NCI-H128 (cell line): ENCODE measurements at regions not wholly inside any gene's neighbourhood (a gene's known extent, or its start where the extent isn't known, plus 50 kb on each side); places are given as distances from the start of the nearest gene placed in this dataset.
"Not testable (repeated sequence)": the region's sequence is repeated elsewhere in the genome, so short reads cannot be mapped to it uniquely, and the experiment has no call there.

Experiments used
- DNase-seq: peaks from one replicate; lab custom pipeline; 2025; ENCODE audit not compliant: unreplicated experiment; lab: John Stamatoyannopoulos, UW

- DNase-seq = no peak
These were observed 798.5 kb downstream of the TRIB2 start for GRCh38 chr2:13515254-13515653.

- no peak for DNase-seq
These were observed 805.4 kb downstream of the TRIB2 start for GRCh38 chr2:13522096-13522495.

- DNase-seq = no peak
These were observed 806.4 kb downstream of the TRIB2 start for GRCh38 chr2:13522917-13523821.

- no peak for DNase-seq
These were observed 807.8 kb downstream of the TRIB2 start for GRCh38 chr2:13524492-13524891.

- DNase-seq = not testable (repeated sequence)
These were observed 815.1 kb downstream of the TRIB2 start for GRCh38 chr2:13531735-13532410.

- not testable (repeated sequence) for DNase-seq
These were observed 816.2 kb downstream of the TRIB2 start for GRCh38 chr2:13532781-13533523.

- DNase-seq = no peak
These were observed 816.8 kb downstream of the TRIB2 start for GRCh38 chr2:13533524-13533922.

- no peak for DNase-seq
These were observed 820.2 kb downstream of the TRIB2 start for GRCh38 chr2:13536941-13537340.

- no peak for DNase-seq
These were observed 821.1 kb downstream of the TRIB2 start for GRCh38 chr2:13537771-13538349.

GRCh38 chr2:13539296-13539695 is 822.6 kb downstream of the TRIB2 start:
- DNase-seq = peak; percentile 67

- DNase-seq = no peak
These were observed 825.3 kb downstream of the TRIB2 start for GRCh38 chr2:13542061-13542460.

GRCh38 chr2:13542642-13543041 is 825.9 kb downstream of the TRIB2 start:
- DNase-seq = peak; percentile 15

- DNase-seq = no peak
These were observed 826.8 kb downstream of the TRIB2 start for GRCh38 chr2:13543550-13543949.

GRCh38 chr2:13545320-13545719 is 828.6 kb downstream of the TRIB2 start:
- DNase-seq = no peak

- DNase-seq = no peak
These were observed 829.4 kb downstream of the TRIB2 start for GRCh38 chr2:13546131-13546530.

- DNase-seq = peak; percentile 53
These were observed 833.8 kb downstream of the TRIB2 start for GRCh38 chr2:13550285-13551231.

- DNase-seq = no peak
These were observed 841.6 kb downstream of the TRIB2 start for GRCh38 chr2:13558368-13558767.

- no peak for DNase-seq
These were observed 843.6 kb downstream of the TRIB2 start for GRCh38 chr2:13560322-13560721.

GRCh38 chr2:13572466-13572865 is 855.7 kb downstream of the TRIB2 start:
- DNase-seq = no peak

- no peak for DNase-seq
These were observed 858.1 kb downstream of the TRIB2 start for GRCh38 chr2:13574831-13575230.
